ENCODE measurements at regions not wholly inside any gene's neighbourhood (a gene's known extent, or its start where the extent isn't known, plus 50 kb on each side); places are given as distances from the start of the nearest gene placed in this dataset.

DNA sequence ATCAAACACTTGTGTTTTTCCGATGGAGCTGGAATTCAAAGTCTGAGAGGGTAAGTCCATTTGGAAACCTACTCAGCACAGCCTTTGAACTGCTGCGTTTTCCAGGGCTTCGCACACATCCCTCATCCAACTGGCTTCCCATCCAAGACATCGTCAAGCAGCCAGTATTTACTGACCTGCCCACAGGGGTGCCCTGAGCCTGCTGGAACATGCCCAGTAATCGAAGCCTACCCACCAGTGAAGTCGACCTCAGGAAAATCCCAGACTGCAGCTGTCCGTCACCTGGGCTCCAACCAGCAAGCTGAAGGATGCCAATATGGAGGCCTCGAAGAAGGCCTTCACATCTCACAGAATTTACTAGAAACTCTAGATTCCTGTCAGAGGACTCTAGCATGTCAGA is 261.6 kb downstream of the PLPP3 start:
- no peak for FAIRE-seq
- Histone ChIP-seq H3K18ac (ENCODE audit: extremely low read depth, low read length) (no peak overlapping the region), H4K91ac (replicated peaks; ENCODE audit: insufficient read length, low read length) (no peak overlapping the region), H4K5ac (ENCODE audit: insufficient read length, low read depth, low read length) (no peak overlapping the region), H3K4ac (replicated peaks; ENCODE audit: insufficient read length, low read depth, low read length) (no peak overlapping the region), H3K79me1 (ENCODE audit: low read depth, low read length) (no peaks in the 10 kb centered on the region), H3K27me3 (replicated peaks in 1 of 4; ENCODE audit: control insufficient read depth in 3 of 4, extremely low read depth in 1 of 4, insufficient read depth in 3 of 4, low read length in 3 of 4) (no peaks in the 10 kb centered on the region), H3K56ac (replicated peaks; ENCODE audit: insufficient read length, low read depth, low read length) (no peak overlapping the region), H2BK120ac (replicated peaks; ENCODE audit: low read depth, low read length) (no peak overlapping the region), H3K14ac (ENCODE audit: insufficient read length) (no peak overlapping the region), H3K4me3 (ENCODE audit: extremely low read depth in 1 of 4, insufficient read depth in 2 of 4, low read depth in 3 of 4, low read length in 4 of 4) (no peak overlapping the region), H2BK20ac (ENCODE audit: low read length) (no peak overlapping the region), H3K23ac (ENCODE audit: insufficient read length) (no peak overlapping the region), H3K23me2 (ENCODE audit: low read depth, low read length) (no peaks in the 10 kb centered on the region), H3K9me3 (ENCODE audit: insufficient read depth in 2 of 2, low read depth in 1 of 2, low read length in 1 of 2) (no peaks in the 10 kb centered on the region; a peak in 1 of 4 replicates), H4K8ac (ENCODE audit: extremely low read depth, insufficient read depth, low read length) (no peak overlapping the region), H3K9ac (replicated peaks in 1 of 4; ENCODE audit: extremely low read depth in 1 of 4, low read depth in 3 of 4, low read length in 3 of 4) (no peak overlapping the region), H2BK15ac (ENCODE audit: low read length) (no peak overlapping the region), H3K4me1 (replicated peaks in 1 of 4; ENCODE audit: control insufficient read depth in 3 of 4, insufficient read depth in 4 of 4, low read length in 3 of 4) (no peaks in the 10 kb centered on the region), H4K20me1 (replicated peaks in 1 of 2; ENCODE audit: control insufficient read depth in 1 of 2, insufficient read depth in 2 of 2, low read length in 2 of 2) (no peaks in the 10 kb centered on the region), H3K79me2 (ENCODE audit: control insufficient read depth in 1 of 2, insufficient read depth in 2 of 2, low read length in 2 of 2) (no peaks in the 10 kb centered on the region), H2AK5ac (ENCODE audit: low read depth, low read length) (no peak overlapping the region), H2BK5ac (ENCODE audit: low read depth, low read length) (no peak overlapping the region), H2BK12ac (ENCODE audit: low read depth, low read length) (no peak overlapping the region), H3K27ac (ENCODE audit: low read depth, low read length) (no peak overlapping the region), H3K36me3 (ENCODE audit: control insufficient read depth in 2 of 4, insufficient read depth in 4 of 4, low read length in 3 of 4) (no peaks in the 10 kb centered on the region), H3K4me2 (ENCODE audit: insufficient read depth in 1 of 2, low read depth in 2 of 2, low read length in 2 of 2) (no peak overlapping the region), H2AFZ (ENCODE audit: low read length) (no peak overlapping the region)
- DNase-seq (ENCODE audit: low read depth in 1 of 2, low spot score in 2 of 2) = no peak
- ChIA-PET CTCF (ENCODE audit: partially characterized antibody) (no interaction called here), POLR2A (ENCODE audit: partially characterized antibody) (no interaction called here)
- WGBS, 2 experiments (ENCODE audit: extremely low coverage in 1 of 2, insufficient coverage in 1 of 2, insufficient read length in 1 of 2, insufficient replicate concordance in 2 of 2, low coverage in 1 of 2, low lambda C conversion rate in 2 of 2, missing lambda C conversion rate in 1 of 2) = 93% methylated on average over 8 of the region's 8 CpGs; no CpG with 5 or more reads in 1 of the 2 experiments
- TF ChIP-seq TAF7 (optimal IDR thresholded peaks at IDR 0.05; ENCODE audit: borderline replicate concordance, low read depth, low read length) (no peak), CBX8 (IDR thresholded peaks at IDR 0.05; ENCODE audit: borderline replicate concordance, low read depth, low read length) (no peak), SIN3A (conservative IDR thresholded peaks at IDR 0.05 in 1 of 2, IDR thresholded peaks at IDR 0.05 in 1 of 2; ENCODE audit: low read depth in 1 of 2, low read length in 2 of 2) (no peak), SIX5 (IDR thresholded peaks at IDR 0.05; ENCODE audit: low read depth, low read length) (no peak), NANOG (IDR thresholded peaks at IDR 0.05; ENCODE audit: insufficient read depth, low read depth, low read length, poor library complexity, severe bottlenecking) (no peak), ZNF274 (IDR thresholded peaks at IDR 0.05; ENCODE audit: borderline replicate concordance, extremely low read depth, low read length) (no peak), JUND (IDR thresholded peaks at IDR 0.05; ENCODE audit: low read length) (no peak), POLR2AphosphoS5 (IDR thresholded peaks at IDR 0.05; ENCODE audit: low read depth, low read length) (no peak), CREB1 (IDR thresholded peaks at IDR 0.05) (no peak), SUZ12 (IDR thresholded peaks at IDR 0.05; ENCODE audit: low read length) (no peak), SP2 (IDR thresholded peaks at IDR 0.05; ENCODE audit: low read length) (no peak), RAD21 (IDR thresholded peaks at IDR 0.05 in 1 of 2, conservative IDR thresholded peaks at IDR 0.05 in 1 of 2; ENCODE audit: low read depth in 2 of 2, low read length in 2 of 2) (no peak), KDM1A (IDR thresholded peaks at IDR 0.05; ENCODE audit: borderline replicate concordance, low read length) (no peak)
- TF ChIP-seq, protein P1, sequence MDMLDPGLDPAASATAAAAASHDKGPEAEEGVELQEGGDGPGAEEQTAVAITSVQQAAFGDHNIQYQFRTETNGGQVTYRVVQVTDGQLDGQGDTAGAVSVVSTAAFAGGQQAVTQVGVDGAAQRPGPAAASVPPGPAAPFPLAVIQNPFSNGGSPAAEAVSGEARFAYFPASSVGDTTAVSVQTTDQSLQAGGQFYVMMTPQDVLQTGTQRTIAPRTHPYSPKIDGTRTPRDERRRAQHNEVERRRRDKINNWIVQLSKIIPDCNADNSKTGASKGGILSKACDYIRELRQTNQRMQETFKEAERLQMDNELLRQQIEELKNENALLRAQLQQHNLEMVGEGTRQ (IDR thresholded peaks at IDR 0.05; ENCODE audit: low read length) = no peak
